ENCODE measurements at regions not wholly inside any gene's neighbourhood (a gene's known extent, or its start where the extent isn't known, plus 50 kb on each side); places are given as distances from the start of the nearest gene placed in this dataset.

GRCh38 chr5:30039379-30039778 lies 1154.1 kb upstream of the CDH6 start:
- FAIRE-seq, result no peak

- FAIRE-seq, result no peak
These were observed 1158.6 kb upstream of the CDH6 start for GRCh38 chr5:30034870-30035269.

GRCh38 chr5:30030101-30030500 lies 1163.4 kb upstream of the CDH6 start:
- no peak for FAIRE-seq

GRCh38 chr5:30001826-30002225 lies 1191.7 kb upstream of the CDH6 start:
- no peak for FAIRE-seq

- no peak for FAIRE-seq
These were observed 1193.3 kb upstream of the CDH6 start for GRCh38 chr5:30000231-30000630.

- FAIRE-seq, result no peak
These were observed 1198.3 kb upstream of the CDH6 start for GRCh38 chr5:29995154-29995553.

- FAIRE-seq, result no peak
These were observed 1199.0 kb upstream of the CDH6 start for GRCh38 chr5:29994519-29994918.

GRCh38 chr5:29993286-29993685 lies 1200.2 kb upstream of the CDH6 start:
- FAIRE-seq, result no peak

- no peak for FAIRE-seq
These were observed 1201.2 kb upstream of the CDH6 start for GRCh38 chr5:29992248-29992647.

GRCh38 chr5:29990681-29991080 lies 1202.8 kb upstream of the CDH6 start:
- FAIRE-seq, result no peak

GRCh38 chr5:29984156-29984540 lies 1209.3 kb upstream of the CDH6 start:
- no peak for FAIRE-seq

GRCh38 chr5:29983528-29984155 lies 1209.8 kb upstream of the CDH6 start:
- FAIRE-seq, result no peak

GRCh38 chr5:29982457-29982856 lies 1211.0 kb upstream of the CDH6 start:
- FAIRE-seq, result no peak

- FAIRE-seq, result no peak
These were observed 1220.9 kb upstream of the CDH6 start for GRCh38 chr5:29972597-29972996.

GRCh38 chr5:29963956-29964355 lies 1229.5 kb upstream of the CDH6 start:
- no peak for FAIRE-seq

- no peak for FAIRE-seq
These were observed 1233.2 kb upstream of the CDH6 start for GRCh38 chr5:29960323-29960722.

- FAIRE-seq, result no peak
These were observed 1242.9 kb upstream of the CDH6 start for GRCh38 chr5:29950416-29951145.

GRCh38 chr5:29949301-29949872 lies 1244.1 kb upstream of the CDH6 start:
- FAIRE-seq, result no peak

GRCh38 chr5:29944327-29944726 lies 1249.2 kb upstream of the CDH6 start:
- no peak for FAIRE-seq

GRCh38 chr5:29942089-29942488 lies 1251.4 kb upstream of the CDH6 start:
- FAIRE-seq, result no peak

- no peak for FAIRE-seq
These were observed 1253.5 kb upstream of the CDH6 start for GRCh38 chr5:29939988-29940387.

GRCh38 chr5:29935371-29935770 lies 1258.1 kb upstream of the CDH6 start:
- no peak for FAIRE-seq

GRCh38 chr5:29930316-29930715 lies 1263.2 kb upstream of the CDH6 start:
- FAIRE-seq, result no peak

GRCh38 chr5:29924107-29924506 lies 1269.4 kb upstream of the CDH6 start:
- FAIRE-seq, result no peak

Data from G401.6 (cell line).